GM23248 (cell line): ENCODE measurements at regions not wholly inside any gene's neighbourhood (a gene's known extent, or its start where the extent isn't known, plus 50 kb on each side); places are given as distances from the start of the nearest gene placed in this dataset.

ENCODE experiments used
- EZH2 ChIP-seq: fragments of 200-600 bp; sonication (generic); IDR thresholded peaks from 2 replicates; pipeline ENCODE4 v1.6.1; 2018; ENCODE audit warnings: antibody characterized with exemption, mild to moderate bottlenecking; ENCODE audit not compliant: insufficient read depth, poor library complexity, severe bottlenecking
- EZH2phosphoT487 ChIP-seq: fragments of 200-600 bp; sonication (generic); IDR thresholded peaks from 2 replicates; pipeline ENCODE4 v1.6.1; 2018; ENCODE audit warnings: antibody characterized with exemption, moderate library complexity, mild to moderate bottlenecking, low read depth; ENCODE audit not compliant: insufficient read depth

DNA sequence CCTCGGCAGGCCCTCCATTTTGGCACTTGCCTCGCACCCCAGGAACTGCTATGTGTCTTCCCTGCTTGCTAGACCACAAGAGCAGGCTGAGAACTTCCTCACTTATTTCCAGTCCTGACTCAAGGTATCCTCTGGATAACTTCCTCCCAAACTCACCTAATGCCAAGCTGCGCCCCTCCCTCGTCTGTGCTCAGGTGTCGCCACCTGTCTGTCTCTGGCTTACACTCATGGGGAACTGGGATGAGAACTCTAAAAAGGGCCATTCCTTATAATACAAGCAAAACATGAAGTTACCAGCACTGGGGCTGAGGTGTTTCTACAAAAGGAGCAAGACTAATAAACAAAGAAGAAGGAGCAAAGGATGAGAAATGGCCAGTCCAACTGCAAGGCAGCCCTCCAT, 191.5 kb upstream of the RMP24 start:
- no peak for TF ChIP-seq EZH2
- TF ChIP-seq EZH2phosphoT487: no peak
